ENCODE measurements at regions not wholly inside any gene's neighbourhood (a gene's known extent, or its start where the extent isn't known, plus 50 kb on each side); places are given as distances from the start of the nearest gene placed in this dataset.

DNA sequence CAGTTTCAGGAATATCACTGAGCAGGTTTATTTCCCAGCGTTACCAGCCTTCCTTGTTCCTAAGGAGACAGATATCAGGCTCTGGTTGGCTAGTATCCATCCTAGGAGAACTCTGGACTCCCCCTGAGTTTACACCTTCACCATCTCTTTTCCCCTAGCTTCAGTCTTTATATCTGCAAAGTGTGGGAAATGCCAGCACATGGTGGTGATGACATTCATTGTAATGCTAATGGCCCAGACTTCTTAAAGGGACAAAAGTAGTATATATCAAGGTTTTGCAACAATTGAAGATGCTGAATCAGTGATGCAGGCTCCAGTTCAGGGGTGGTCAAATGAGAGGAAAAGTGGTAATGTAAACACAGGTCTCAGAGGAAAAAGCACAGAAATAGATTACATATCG lies 224.3 kb upstream of the SYNDIG1 start:
- Histone ChIP-seq H3K4me2 (replicated peaks; ENCODE audit: extremely low read depth, low read length, poor library complexity, severe bottlenecking) (no peak overlapping the region), H3K36me3 (replicated peaks in 1 of 2; ENCODE audit: control insufficient read depth in 1 of 2, insufficient read depth in 2 of 2, low read length in 2 of 2) (no peaks in the 10 kb centered on the region), H3K4me3 (replicated peaks in 1 of 3; ENCODE audit: low read depth in 2 of 3, low read length in 3 of 3) (no peak overlapping the region), H3K27ac (ENCODE audit: low read depth in 1 of 2, low read length in 2 of 2) (no peak overlapping the region), H3K9me3 (replicated peaks in 1 of 2; ENCODE audit: control insufficient read depth in 1 of 2, insufficient read depth in 1 of 2, low read length in 2 of 2) (peaks cover 14 to 15% of the 10 kb centered on the region in 2 donors), H4K20me1 (ENCODE audit: insufficient read depth, low read length) (no peaks in the 10 kb centered on the region), H3K79me2 (ENCODE audit: insufficient read depth, low read length) (no peaks in the 10 kb centered on the region), H3K4me1 (ENCODE audit: control insufficient read depth in 1 of 2, insufficient read depth in 2 of 2, low read length in 2 of 2) (no peaks in the 10 kb centered on the region), H3K9ac (ENCODE audit: insufficient read depth, low read length, poor library complexity, severe bottlenecking) (no peak overlapping the region), H2AFZ (ENCODE audit: insufficient read depth, low read depth, low read length, poor library complexity, severe bottlenecking) (no peak overlapping the region), H3K27me3 (ENCODE audit: control insufficient read depth in 2 of 2, insufficient read depth in 2 of 2, low read length in 2 of 2) (no peaks in the 10 kb centered on the region)
- intact Hi-C loops (cut with micrococcal nuclease): no loop called here
- no peak for DNase-seq
- no peak overlapping the region for H3K4me3 Mint-ChIP-seq
- no peak overlapping the region for H3K27ac Mint-ChIP-seq
- TF ChIP-seq, protein P1, sequence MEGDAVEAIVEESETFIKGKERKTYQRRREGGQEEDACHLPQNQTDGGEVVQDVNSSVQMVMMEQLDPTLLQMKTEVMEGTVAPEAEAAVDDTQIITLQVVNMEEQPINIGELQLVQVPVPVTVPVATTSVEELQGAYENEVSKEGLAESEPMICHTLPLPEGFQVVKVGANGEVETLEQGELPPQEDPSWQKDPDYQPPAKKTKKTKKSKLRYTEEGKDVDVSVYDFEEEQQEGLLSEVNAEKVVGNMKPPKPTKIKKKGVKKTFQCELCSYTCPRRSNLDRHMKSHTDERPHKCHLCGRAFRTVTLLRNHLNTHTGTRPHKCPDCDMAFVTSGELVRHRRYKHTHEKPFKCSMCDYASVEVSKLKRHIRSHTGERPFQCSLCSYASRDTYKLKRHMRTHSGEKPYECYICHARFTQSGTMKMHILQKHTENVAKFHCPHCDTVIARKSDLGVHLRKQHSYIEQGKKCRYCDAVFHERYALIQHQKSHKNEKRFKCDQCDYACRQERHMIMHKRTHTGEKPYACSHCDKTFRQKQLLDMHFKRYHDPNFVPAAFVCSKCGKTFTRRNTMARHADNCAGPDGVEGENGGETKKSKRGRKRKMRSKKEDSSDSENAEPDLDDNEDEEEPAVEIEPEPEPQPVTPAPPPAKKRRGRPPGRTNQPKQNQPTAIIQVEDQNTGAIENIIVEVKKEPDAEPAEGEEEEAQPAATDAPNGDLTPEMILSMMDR (IDR thresholded peaks at IDR 0.05): no peak
- WGBS (ENCODE audit: insufficient coverage): 90% methylated on average over 2 of the region's 2 CpGs
- H3K27me3 Mint-ChIP-seq (ENCODE audit: low read depth in 3 of 3): peaks cover 0 to 4% (median 2%) of the 10 kb centered on the region in 3 donors
- no peaks in the 10 kb centered on the region for H3K4me1 Mint-ChIP-seq
- no peaks in the 10 kb centered on the region for H3K36me3 Mint-ChIP-seq
- peaks cover 4 to 18% (median 10%) of the 10 kb centered on the region in 7 donors for H3K9me3 Mint-ChIP-seq

DNA sequence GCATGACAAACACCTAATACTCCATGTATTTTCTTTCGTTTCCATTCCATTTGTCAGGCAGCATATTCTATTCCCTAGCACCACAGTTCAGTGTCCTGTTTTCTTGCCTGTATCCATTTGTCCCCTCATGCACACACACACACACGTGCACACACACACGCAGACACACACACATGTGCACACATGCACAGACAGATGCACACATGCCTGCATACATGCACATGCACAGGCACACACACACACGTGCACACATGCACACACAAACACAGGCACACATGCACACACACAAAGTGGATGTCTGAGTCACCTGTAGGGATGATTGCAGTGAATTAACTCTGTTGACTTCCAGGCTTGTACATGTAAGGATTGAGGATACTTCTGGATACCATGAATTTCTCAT lies 226.7 kb upstream of the SYNDIG1 start:
- H3K4me3 Mint-ChIP-seq: no peak overlapping the region
- H3K9me3 Mint-ChIP-seq: peaks cover 1 to 14% (median 7%) of the 10 kb centered on the region in 7 donors
- peaks cover 2% of the 10 kb centered on the region in 3 donors for H3K27me3 Mint-ChIP-seq (ENCODE audit: low read depth in 3 of 3)
- Histone ChIP-seq H3K27ac (ENCODE audit: low read depth in 1 of 2, low read length in 2 of 2) (no peak overlapping the region), H3K4me1 (ENCODE audit: control insufficient read depth in 1 of 2, insufficient read depth in 2 of 2, low read length in 2 of 2) (no peaks in the 10 kb centered on the region), H3K4me3 (replicated peaks in 1 of 3; ENCODE audit: low read depth in 2 of 3, low read length in 3 of 3) (no peak overlapping the region), H3K9ac (ENCODE audit: insufficient read depth, low read length, poor library complexity, severe bottlenecking) (no peak overlapping the region), H4K20me1 (ENCODE audit: insufficient read depth, low read length) (no peaks in the 10 kb centered on the region), H3K36me3 (replicated peaks in 1 of 2; ENCODE audit: control insufficient read depth in 1 of 2, insufficient read depth in 2 of 2, low read length in 2 of 2) (no peaks in the 10 kb centered on the region), H3K79me2 (ENCODE audit: insufficient read depth, low read length) (no peaks in the 10 kb centered on the region), H2AFZ (ENCODE audit: insufficient read depth, low read depth, low read length, poor library complexity, severe bottlenecking) (no peak overlapping the region), H3K9me3 (replicated peaks in 1 of 2; ENCODE audit: control insufficient read depth in 1 of 2, insufficient read depth in 1 of 2, low read length in 2 of 2) (peaks cover 7 to 8% of the 10 kb centered on the region in 2 donors), H3K4me2 (replicated peaks; ENCODE audit: extremely low read depth, low read length, poor library complexity, severe bottlenecking) (no peak overlapping the region), H3K27me3 (ENCODE audit: control insufficient read depth in 2 of 2, insufficient read depth in 2 of 2, low read length in 2 of 2) (no peaks in the 10 kb centered on the region)
- H3K4me1 Mint-ChIP-seq: no peaks in the 10 kb centered on the region
- no peaks in the 10 kb centered on the region for H3K36me3 Mint-ChIP-seq
- no peak for DNase-seq
- no peak overlapping the region for H3K27ac Mint-ChIP-seq
- 97% methylated on average over 3 of the region's 4 CpGs for WGBS (ENCODE audit: insufficient coverage)
- intact Hi-C loops (cut with micrococcal nuclease): no loop called here
- TF ChIP-seq, protein P1 (IDR thresholded peaks at IDR 0.05): no peak

All from CD14-positive monocyte (primary cell).